ENCODE measurements at regions not wholly inside any gene's neighbourhood (a gene's known extent, or its start where the extent isn't known, plus 50 kb on each side); places are given as distances from the start of the nearest gene placed in this dataset.

DNA sequence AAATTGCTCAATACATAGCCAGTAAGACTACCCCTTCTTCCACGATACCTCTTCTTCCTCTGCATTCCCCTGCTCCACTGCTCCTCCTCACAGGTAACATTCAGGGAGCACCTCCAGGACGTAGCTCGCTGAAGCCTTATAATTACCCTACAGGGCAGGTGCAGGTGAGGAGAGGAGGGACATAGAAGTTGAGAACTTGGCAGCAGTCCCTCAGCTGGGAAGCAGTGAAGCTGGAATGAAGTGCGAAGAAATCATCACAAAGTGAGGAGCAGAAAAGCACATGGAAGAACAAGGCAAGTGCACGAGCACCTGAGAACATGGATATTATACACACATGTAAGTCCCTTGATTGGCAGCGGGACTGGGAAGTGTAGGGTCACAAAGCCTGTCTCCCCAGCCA, 118.2 kb downstream of the HSD17B3 start:
- TF ChIP-seq EZH2 (IDR thresholded peaks at IDR 0.05) = no peak
- TF ChIP-seq, protein P1, sequence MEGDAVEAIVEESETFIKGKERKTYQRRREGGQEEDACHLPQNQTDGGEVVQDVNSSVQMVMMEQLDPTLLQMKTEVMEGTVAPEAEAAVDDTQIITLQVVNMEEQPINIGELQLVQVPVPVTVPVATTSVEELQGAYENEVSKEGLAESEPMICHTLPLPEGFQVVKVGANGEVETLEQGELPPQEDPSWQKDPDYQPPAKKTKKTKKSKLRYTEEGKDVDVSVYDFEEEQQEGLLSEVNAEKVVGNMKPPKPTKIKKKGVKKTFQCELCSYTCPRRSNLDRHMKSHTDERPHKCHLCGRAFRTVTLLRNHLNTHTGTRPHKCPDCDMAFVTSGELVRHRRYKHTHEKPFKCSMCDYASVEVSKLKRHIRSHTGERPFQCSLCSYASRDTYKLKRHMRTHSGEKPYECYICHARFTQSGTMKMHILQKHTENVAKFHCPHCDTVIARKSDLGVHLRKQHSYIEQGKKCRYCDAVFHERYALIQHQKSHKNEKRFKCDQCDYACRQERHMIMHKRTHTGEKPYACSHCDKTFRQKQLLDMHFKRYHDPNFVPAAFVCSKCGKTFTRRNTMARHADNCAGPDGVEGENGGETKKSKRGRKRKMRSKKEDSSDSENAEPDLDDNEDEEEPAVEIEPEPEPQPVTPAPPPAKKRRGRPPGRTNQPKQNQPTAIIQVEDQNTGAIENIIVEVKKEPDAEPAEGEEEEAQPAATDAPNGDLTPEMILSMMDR (IDR thresholded peaks at IDR 0.05) = no peak
